DMS 273 (cell line): ENCODE measurements at regions not wholly inside any gene's neighbourhood (a gene's known extent, or its start where the extent isn't known, plus 50 kb on each side); places are given as distances from the start of the nearest gene placed in this dataset.

Experiments
- DNase-seq: peaks from one replicate; lab custom pipeline; 2025; ENCODE audit not compliant: unreplicated experiment; lab: John Stamatoyannopoulos, UW

GRCh38 chr11:116421529-116422185, 351.1 kb downstream of the BUD13 start:
- DNase-seq, result no peak

GRCh38 chr11:116420770-116421528, 351.8 kb downstream of the BUD13 start:
- no peak for DNase-seq

DNA sequence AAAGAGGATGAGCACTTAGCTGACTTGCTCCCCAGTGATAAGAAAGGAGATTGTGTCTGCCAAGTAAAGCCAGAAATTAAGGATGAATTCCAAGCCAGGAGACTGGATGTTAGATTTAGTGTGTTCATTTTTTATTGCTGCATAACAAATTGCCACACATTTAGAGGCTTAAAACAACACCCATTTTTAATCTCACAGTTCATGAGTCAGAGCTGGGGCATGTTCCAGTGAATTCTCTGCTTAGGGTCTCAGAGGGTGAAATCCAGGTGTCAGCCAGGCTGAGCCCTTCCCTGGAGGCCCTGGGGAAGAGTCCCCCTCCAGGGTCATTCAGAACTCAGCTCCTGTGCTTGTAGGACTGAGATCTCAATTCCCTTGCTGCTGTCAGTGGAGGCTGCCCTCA, 352.8 kb downstream of the BUD13 start:
- DNase-seq, result no peak

DNA sequence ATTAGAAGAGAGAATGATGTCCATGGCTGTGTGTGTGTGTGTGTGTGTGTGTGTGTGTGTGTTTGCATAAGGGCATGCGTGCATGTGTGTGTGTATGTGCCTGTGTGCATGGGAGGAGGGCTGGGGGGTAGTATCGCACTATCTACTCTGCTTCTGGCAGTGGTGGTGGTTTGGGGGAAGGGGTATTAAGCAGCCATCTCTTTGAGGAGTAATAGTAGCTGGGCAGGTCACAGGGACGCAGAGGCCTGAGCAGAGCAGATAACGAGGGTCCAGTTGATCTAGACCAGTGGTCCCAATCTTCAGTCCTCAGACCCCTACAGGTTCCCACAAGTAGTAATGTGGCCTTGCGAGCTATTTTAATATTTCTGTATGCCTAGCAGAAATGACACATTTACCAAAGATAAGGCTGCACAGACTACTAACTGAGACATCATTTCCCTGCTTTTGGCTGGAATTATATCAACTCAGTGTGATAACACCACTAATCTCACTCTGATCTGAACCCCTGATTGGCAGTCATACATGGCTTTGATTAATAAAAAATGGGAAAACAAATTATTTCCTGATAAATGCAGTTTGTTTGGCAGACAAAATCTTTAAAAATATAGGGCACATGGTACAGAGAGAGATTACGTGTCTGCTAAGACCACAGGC, 354.3 kb downstream of the BUD13 start:
- no peak for DNase-seq

DNA sequence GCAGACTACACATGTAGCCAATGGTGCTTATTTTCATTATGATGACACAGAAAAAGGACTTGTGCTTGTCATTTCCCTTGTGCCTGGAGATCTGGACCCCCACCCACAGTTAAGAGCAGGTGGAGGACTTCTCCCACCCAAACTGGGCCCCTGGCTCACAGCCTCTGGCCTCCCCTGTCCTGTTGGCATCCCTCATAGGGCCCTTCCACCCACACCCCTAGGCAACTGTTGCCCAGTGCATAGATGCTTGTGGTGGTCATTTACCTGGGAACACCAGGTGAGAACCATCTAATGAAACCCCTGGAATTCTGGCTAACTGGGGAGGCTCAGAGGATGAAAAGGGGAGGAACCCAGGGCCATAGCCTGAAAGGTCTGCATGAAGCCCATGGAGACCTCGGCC, 355.9 kb downstream of the BUD13 start:
- DNase-seq, result no peak

- no peak for DNase-seq
Measured at GRCh38 chr11:116415095-116415494, 357.7 kb downstream of the BUD13 start.

DNA sequence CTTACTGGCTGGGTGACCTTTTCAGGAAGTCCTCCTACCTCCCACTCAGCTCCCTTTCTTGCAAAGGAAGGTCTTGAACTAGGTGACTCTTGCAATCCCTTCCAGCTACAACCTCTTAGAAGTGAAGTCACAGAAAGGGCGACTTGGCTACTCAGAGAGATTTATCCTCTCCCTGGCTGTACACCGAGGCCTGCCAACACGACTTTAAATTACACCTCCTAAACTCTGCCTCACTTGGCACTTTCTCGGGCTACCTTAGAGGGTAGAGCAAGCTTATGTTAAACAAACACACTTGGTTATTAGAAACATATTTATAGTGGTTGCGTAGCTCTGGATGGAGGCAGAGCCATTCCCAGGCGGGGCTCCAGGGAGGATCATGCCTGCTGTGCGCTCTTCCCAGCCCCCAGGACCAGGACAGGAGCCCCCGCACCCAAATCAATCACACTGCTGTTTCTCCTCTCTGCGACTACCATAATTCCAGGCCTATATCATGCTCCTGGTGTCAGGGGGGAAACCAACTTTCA, 358.4 kb downstream of the BUD13 start:
- DNase-seq, result no peak

DNA sequence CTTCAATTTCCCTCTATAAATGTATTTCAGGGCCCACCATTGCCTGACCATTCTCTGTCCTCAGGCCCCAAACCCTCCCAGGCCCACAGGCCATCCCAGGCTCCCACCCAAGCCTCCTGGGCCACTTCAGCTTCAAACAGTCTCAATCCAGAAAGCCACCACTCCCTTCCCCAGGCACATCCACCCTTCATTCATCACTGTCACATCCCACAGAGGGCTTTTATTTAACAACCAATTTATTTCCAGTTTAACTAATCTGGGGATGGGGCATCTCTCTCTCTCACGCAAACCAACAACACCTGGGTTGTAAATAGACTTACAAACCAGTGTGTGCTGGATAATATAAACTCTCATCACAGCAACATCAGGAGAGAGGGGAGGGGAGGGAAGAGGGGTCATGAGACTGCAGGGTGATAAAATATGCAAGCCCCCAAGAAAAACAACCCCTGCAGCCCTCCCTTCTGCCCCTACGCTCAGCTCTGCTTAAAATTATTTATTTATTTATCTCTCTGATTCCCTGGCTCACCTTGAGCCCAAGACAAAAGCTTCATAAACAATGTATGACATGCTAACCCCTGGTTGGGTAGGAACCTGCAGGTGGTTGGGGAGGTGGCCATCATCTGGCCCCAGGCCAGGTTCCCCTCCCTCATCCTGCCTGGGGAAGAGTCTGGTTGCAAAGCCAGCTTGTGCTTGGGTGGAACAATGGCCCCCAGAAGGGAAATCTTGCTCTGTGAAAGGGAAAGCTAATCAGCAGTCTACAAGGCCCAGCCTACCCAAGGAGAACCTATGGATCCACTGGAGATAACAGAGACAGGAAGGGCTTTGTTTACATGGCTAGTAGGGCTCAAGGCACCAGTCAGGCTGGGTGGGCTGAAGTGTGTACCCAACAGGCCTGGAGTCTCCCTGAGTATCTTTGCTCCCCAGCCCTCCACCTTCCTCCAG, 359.2 kb downstream of the BUD13 start:
- DNase-seq, result no peak

- DNase-seq, result no peak
Measured at GRCh38 chr11:116412118-116412889, 360.5 kb downstream of the BUD13 start.

DNA sequence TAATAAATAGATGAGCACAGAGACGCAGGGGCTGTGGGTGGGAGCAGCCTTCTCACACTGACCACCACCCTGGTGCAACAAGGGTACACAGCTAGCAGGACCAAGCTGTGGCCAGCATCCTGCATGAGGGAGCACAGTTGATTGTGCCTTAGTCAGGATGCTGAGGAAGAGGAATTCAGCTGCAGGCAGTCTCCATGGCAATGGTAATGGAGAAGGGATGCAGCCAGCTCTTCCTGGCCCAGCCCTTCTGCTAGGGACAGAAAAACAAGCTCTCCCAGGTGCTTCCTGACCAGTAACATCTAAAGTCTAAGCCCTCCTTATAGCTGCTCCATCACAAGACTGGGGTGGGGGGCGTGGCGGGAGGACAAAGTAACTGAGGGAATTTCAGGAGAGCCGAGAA, 363.5 kb downstream of the BUD13 start:
- no peak for DNase-seq

DNA sequence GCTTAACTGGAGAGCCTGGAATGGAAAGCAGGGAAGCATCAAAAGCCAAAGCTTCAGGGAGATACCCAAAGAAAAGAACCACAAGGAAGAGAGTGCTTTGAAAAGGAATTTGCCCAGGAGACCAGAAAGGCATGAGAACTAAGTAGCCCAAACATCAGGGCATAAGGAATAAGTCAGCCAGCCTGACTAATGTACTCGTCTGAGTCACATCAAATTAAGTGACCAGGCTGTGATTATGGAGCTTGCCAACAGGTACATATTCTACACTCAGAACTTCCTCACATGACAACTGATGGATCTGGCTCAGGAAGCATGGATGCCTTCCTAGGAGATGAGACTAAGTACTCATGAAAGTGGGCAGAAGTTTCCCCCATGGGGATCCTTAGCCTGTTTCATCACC, 366.7 kb downstream of the BUD13 start:
- DNase-seq, result no peak

GRCh38 chr11:116404462-116404798, 368.4 kb downstream of the BUD13 start:
- peak; percentile 30 for DNase-seq

GRCh38 chr11:116403794-116404461, 368.9 kb downstream of the BUD13 start:
- peak; percentile 37 for DNase-seq

DNA sequence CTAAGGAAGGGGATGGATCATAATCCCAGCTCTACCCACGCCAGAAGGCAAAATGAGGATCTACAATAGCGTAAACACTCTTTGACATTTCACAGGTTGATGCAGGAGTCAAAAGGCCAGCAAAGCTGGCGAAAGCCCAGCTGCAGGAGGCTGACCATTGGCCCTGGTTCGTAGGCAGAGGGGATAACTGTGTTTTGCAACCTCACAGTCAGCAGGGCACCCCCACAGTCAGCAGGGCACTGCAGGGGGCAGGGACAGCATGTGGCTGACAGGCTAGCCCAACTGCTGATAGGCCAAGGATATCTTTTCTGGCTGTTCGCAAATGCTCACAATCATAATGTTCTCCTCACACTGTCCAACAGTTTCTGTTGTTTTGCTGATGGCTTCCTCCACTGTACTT, 372.7 kb downstream of the BUD13 start:
- no peak for DNase-seq

- DNase-seq, result no peak
Measured at GRCh38 chr11:116397602-116398084, 375.1 kb downstream of the BUD13 start.

GRCh38 chr11:116396331-116396730, 376.5 kb downstream of the BUD13 start:
- DNase-seq, result no peak

- DNase-seq, result no peak
Measured at GRCh38 chr11:116394022-116394421, 378.8 kb downstream of the BUD13 start.

DNA sequence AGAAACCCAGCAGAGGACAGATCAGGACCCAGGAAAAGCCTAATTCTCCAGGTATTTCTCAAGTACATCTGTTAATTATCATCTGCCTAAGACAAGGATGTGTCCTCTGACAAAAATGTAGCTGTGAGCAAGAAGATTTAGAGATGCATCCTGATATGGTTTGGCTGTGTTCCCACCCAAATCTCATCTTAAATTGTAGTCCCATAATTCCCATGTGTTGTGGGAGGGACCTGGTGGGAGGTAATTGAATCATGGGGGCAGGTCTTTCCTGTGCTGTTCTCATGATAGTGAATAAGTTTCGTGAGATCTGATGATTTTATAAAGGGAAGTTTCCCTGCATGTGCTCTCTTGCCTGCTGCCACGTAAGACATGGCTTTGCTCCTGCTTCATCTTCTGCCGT, 381.8 kb downstream of the BUD13 start:
- no peak for DNase-seq

GRCh38 chr11:116388146-116388545, 384.6 kb downstream of the BUD13 start:
- DNase-seq, result peak; percentile 5

DNA sequence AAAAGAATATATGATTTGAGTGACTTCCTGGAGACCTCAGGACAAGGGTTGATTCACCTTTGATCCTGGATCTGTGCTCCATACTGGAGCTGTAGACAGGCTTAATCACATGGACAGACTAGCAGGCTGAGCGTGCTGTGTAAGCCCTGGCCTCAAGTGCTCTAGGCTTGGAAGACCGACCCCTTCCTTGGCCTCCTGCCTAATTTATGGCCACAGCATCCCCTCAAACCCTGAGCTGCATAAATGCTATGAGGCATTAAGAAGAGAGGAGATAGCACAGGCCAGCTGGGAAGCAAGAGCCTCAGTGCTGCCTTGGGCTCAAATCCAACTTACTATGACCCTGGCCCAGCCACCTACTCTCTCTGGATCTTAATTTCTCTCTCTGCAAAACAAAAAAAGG, 385.1 kb downstream of the BUD13 start:
- DNase-seq, result no peak
